ENCODE measurements at regions not wholly inside any gene's neighbourhood (a gene's known extent, or its start where the extent isn't known, plus 50 kb on each side); places are given as distances from the start of the nearest gene placed in this dataset.

DNA sequence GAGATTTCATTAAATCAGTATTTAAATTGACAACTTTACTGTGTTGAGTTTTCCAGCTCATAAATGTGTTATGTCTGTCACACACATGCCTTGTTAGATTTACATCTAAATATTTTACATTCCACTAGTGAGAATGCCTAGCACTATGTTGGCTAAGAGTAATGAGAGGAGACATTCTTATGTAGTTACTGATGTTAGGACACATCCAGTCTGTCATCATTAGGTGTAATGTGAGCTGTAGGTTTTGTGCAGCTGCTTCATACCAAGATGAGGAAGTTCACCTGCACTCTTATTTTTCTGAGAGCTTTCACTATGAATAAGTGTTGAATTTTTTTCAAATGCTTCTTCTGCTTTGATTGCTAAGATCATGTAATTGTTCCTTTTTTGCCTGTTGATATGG is 218.0 kb upstream of the IGFBP3 start:
- no peak overlapping the region for H3K4me3 ChIP-seq (replicated peaks in 1 of 2; ENCODE audit: low read depth in 2 of 2, low read length in 2 of 2)
- TF ChIP-seq, protein P1, sequence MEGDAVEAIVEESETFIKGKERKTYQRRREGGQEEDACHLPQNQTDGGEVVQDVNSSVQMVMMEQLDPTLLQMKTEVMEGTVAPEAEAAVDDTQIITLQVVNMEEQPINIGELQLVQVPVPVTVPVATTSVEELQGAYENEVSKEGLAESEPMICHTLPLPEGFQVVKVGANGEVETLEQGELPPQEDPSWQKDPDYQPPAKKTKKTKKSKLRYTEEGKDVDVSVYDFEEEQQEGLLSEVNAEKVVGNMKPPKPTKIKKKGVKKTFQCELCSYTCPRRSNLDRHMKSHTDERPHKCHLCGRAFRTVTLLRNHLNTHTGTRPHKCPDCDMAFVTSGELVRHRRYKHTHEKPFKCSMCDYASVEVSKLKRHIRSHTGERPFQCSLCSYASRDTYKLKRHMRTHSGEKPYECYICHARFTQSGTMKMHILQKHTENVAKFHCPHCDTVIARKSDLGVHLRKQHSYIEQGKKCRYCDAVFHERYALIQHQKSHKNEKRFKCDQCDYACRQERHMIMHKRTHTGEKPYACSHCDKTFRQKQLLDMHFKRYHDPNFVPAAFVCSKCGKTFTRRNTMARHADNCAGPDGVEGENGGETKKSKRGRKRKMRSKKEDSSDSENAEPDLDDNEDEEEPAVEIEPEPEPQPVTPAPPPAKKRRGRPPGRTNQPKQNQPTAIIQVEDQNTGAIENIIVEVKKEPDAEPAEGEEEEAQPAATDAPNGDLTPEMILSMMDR (IDR thresholded peaks at IDR 0.05; ENCODE audit: low read depth, low read length): no peak
- DNase-seq (ENCODE audit: low read depth in 2 of 2): peak; percentile 55 to 89

DNA sequence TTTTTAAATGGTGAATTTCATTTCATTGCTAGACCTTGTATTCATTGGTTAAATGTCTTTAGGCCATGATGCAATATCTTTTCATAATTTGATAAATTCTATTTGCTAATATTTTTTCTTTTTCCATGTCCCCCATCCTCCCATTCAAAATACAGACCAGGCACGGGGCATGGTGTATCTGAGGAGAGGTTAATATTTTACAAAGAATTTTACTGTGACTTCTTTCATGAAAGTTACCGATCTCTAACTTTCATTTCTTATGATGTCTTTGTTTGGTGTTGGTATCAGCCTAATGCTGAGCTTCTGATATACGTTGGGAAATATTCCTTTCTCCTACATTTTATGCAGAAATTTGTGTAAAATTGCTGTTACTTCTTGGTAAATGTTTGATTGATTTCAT is 216.7 kb upstream of the IGFBP3 start:
- no peak for DNase-seq (ENCODE audit: low read depth in 2 of 2)
- H3K4me3 ChIP-seq (replicated peaks in 1 of 2; ENCODE audit: low read depth in 2 of 2, low read length in 2 of 2): no peak overlapping the region
- TF ChIP-seq, protein P1 (IDR thresholded peaks at IDR 0.05; ENCODE audit: low read depth, low read length): no peak

DNA sequence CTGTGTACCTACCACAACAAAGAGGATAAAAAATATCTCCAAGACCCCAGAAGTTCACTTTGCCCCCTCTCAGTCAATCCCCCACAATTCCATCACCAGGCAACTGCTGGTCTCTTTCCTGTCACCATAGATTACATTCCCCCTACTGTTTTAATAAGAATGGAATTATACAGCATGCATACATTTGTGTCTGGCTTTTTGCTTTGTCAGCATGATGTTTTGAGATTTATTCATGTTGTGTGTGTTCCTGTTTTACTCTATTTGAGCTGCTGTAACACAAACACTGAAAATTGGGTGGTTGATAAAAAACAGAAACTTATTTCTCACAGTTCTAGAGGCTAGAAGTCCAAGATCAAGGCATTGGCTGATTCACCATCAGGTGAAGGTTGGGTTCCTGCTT is 214.5 kb upstream of the IGFBP3 start:
- TF ChIP-seq, protein P1 (IDR thresholded peaks at IDR 0.05; ENCODE audit: low read depth, low read length): no peak
- DNase-seq (ENCODE audit: low read depth in 2 of 2): no peak
- H3K4me3 ChIP-seq (replicated peaks in 1 of 2; ENCODE audit: low read depth in 2 of 2, low read length in 2 of 2): no peak overlapping the region

DNA sequence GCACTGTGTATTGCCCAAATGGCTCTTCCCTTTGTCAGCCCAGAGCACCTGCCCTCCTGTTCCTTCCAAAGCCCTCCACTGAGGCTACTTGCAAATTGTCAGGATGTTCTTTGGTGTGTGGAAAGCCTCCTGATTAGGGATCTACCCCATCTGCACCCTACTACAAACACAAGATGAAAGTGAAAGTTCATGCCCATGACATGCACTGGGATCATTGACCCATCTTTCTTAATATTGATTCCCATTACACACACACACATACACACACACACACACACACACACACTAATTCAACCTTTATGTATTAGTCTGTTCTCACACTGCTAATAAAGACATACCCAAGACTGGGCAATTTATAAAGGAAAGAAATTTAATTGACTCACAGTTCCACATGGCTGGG is 213.7 kb upstream of the IGFBP3 start:
- no peak for DNase-seq (ENCODE audit: low read depth in 2 of 2)
- TF ChIP-seq, protein P1 (IDR thresholded peaks at IDR 0.05; ENCODE audit: low read depth, low read length): no peak
- no peak overlapping the region for H3K4me3 ChIP-seq (replicated peaks in 1 of 2; ENCODE audit: low read depth in 2 of 2, low read length in 2 of 2)

DNA sequence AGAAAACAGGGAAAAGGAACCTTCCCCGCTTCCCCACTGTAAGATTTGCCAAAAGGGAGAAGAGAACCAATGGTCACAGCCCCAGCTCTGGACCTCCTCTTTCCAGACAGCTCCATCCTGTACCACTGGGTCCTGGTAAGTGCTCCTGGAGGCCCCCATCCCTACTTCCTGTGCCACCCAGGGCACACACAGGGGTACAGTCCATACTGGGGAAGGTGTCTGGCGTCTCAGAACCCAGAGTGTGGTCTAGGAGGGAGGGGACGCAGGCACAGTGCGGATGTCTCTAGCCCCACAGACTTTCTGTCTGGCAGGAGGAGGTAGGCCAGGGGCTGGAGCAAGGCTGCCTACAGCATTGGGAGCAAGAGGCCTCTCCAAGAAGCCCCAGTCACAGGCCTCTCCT is 213.3 kb upstream of the IGFBP3 start:
- no peak overlapping the region for H3K4me3 ChIP-seq (replicated peaks in 1 of 2; ENCODE audit: low read depth in 2 of 2, low read length in 2 of 2)
- no peak for DNase-seq (ENCODE audit: low read depth in 2 of 2)
- TF ChIP-seq, protein P1 (IDR thresholded peaks at IDR 0.05; ENCODE audit: low read depth, low read length): no peak

DNA sequence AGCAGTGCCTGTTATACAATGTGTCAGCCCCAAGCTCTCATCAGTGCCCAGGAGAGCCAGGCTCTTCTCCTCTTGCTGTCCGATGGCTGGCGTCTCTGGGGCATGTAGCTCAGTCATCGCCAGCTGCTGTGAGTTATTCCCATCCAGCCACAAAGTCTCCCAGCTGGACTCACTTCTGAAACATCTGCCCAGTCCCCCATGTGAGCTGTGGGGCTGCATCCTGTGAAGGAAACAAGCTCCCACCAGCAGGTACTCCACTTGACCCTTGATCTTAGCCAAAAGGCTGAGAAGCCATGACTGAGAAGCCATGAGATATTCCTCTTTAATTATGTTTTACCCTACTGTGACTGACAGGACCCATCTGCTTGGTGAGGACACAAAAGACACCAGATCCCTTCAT is 212.7 kb upstream of the IGFBP3 start:
- no peak overlapping the region for H3K4me3 ChIP-seq (replicated peaks in 1 of 2; ENCODE audit: low read depth in 2 of 2, low read length in 2 of 2)
- no peak for DNase-seq (ENCODE audit: low read depth in 2 of 2)
- TF ChIP-seq, protein P1 (IDR thresholded peaks at IDR 0.05; ENCODE audit: low read depth, low read length): no peak

DNA sequence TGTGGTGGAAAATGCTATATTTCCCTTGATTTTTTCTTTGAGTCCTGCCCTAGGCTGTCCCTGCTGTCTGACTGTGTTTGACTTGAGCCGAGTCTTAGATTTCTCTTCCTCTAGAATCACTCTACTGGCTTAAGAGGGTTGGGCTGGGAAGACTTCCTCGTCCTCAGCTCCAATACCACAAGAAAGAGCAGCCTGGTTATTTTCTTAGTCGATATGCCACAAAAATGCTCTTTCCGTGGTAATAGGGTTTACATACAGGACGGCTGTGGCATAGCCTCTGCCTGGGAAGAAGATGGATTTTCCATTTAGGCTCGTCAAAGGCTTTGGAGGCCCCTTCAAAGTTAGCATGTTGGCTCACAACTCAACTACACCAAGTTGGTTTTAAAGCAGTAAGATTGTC is 212.0 kb upstream of the IGFBP3 start:
- DNase-seq (ENCODE audit: low read depth in 2 of 2): no peak
- no peak overlapping the region for H3K4me3 ChIP-seq (replicated peaks in 1 of 2; ENCODE audit: low read depth in 2 of 2, low read length in 2 of 2)
- TF ChIP-seq, protein P1 (IDR thresholded peaks at IDR 0.05; ENCODE audit: low read depth, low read length): no peak
